ENCODE measurements at regions not wholly inside any gene's neighbourhood (a gene's known extent, or its start where the extent isn't known, plus 50 kb on each side); places are given as distances from the start of the nearest gene placed in this dataset.

DNA sequence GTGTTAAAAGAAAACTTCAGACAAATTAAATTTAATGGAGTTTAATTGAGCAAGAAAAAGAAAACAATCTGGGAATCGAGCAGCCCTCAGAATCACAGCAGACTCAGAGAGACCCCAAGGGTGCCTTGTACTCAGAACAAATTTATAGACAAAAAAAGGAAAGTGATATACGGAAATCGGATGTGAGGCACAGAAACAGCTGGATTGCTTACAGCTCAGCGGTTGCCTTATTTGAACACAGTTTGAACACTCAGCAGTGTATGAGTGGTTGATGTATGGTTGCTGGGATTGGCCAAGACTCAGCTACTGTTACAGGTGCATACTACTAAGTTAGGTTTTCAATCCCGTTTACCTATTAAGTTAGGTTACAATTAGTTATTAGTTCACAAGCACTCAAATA, 103.8 kb upstream of the LYZL1 start:
- DNase-seq (ENCODE audit: low read depth), result no peak
- TF ChIP-seq, protein P1, sequence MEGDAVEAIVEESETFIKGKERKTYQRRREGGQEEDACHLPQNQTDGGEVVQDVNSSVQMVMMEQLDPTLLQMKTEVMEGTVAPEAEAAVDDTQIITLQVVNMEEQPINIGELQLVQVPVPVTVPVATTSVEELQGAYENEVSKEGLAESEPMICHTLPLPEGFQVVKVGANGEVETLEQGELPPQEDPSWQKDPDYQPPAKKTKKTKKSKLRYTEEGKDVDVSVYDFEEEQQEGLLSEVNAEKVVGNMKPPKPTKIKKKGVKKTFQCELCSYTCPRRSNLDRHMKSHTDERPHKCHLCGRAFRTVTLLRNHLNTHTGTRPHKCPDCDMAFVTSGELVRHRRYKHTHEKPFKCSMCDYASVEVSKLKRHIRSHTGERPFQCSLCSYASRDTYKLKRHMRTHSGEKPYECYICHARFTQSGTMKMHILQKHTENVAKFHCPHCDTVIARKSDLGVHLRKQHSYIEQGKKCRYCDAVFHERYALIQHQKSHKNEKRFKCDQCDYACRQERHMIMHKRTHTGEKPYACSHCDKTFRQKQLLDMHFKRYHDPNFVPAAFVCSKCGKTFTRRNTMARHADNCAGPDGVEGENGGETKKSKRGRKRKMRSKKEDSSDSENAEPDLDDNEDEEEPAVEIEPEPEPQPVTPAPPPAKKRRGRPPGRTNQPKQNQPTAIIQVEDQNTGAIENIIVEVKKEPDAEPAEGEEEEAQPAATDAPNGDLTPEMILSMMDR (conservative IDR thresholded peaks at IDR 0.05; ENCODE audit: low read depth, low read length), result no peak
- no peak overlapping the region for H3K4me3 ChIP-seq (ENCODE audit: low read depth, low read length)

DNA sequence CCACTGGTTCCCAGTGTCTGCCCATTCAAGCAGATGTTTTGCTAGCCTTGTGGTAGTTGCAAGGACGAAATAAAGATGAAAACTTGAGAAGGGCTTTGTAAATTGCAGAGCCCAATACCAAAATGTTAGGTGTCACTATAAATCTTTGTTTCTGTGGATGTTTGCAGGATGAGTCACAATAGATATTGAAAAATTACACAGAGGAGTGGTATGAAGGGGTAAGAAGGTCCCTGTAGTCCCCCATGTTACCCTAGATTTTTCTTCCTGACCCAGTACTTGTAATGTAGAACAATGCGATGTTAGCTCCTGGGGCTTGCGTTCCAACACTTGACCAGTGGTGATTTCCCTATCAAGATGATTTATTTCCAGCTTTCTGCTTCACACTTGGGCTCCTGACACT, 102.6 kb upstream of the LYZL1 start:
- DNase-seq (ENCODE audit: low read depth), result no peak
- TF ChIP-seq, protein P1 (conservative IDR thresholded peaks at IDR 0.05; ENCODE audit: low read depth, low read length), result no peak
- H3K4me3 ChIP-seq (ENCODE audit: low read depth, low read length), result no peak overlapping the region

DNA sequence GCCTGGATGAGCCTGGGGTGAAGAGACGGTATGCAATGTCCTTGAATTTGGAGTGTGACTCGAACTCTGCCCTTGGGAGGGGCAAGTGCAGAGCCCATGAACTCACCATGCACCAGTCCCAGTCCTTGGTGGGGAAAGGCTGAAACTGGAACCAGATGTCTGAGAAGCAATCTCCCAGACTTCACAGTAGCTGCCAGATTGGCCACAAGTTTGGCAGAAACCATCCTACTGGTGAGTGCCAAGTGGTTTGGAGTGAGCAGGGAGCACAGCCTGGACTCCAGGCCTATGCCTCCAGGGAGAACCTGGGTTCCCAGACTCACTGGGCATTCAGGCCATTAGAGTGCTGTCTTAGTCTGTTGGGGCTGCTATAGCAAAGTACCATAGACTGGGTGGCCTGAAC, 99.6 kb upstream of the LYZL1 start:
- DNase-seq (ENCODE audit: low read depth), result no peak
- TF ChIP-seq, protein P1 (conservative IDR thresholded peaks at IDR 0.05; ENCODE audit: low read depth, low read length), result no peak
- H3K4me3 ChIP-seq (ENCODE audit: low read depth, low read length), result no peak overlapping the region

DNA sequence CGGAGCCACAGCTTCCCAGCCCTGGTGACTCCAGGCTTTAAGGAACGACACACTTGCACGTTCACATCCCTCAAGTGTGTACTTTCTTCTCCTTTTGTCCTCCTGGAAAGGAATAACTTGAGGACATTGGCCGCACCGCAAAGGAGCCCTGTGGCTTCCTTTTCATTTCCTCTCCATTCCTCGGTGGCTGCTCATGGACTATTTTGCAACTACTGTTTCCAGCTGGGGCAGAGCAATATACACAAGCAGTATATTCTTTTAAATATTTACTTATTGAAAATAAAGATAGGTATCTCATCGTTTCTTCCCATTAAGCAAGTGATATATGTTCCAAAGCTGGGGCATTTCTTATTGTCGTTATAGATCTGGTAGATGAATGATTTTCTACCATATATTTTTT, 97.2 kb upstream of the LYZL1 start:
- H3K4me3 ChIP-seq (ENCODE audit: low read depth, low read length), result no peak overlapping the region
- TF ChIP-seq, protein P1 (conservative IDR thresholded peaks at IDR 0.05; ENCODE audit: low read depth, low read length), result no peak
- DNase-seq (ENCODE audit: low read depth), result no peak

DNA sequence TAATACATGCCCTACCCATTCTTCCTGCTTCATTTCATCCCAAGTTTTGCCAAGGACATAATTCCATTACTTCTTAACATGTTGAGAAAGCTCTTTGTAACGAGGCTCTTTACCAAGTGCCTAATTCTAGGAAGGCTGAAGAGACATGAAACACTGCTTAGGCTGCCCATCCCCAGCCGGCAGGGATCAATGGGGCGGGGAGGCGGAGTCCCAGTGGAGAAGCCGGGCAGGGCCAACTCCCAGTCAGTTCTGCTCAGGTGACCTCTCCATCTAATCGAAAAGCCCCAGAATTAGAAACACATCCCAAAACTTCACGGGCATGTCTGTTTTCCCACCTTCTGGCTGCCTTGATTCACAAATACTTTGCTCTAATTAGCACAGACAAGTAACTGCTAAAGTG, 89.5 kb upstream of the LYZL1 start:
- no peak overlapping the region for H3K4me3 ChIP-seq (ENCODE audit: low read depth, low read length)
- TF ChIP-seq, protein P1 (conservative IDR thresholded peaks at IDR 0.05; ENCODE audit: low read depth, low read length), result no peak

DNA sequence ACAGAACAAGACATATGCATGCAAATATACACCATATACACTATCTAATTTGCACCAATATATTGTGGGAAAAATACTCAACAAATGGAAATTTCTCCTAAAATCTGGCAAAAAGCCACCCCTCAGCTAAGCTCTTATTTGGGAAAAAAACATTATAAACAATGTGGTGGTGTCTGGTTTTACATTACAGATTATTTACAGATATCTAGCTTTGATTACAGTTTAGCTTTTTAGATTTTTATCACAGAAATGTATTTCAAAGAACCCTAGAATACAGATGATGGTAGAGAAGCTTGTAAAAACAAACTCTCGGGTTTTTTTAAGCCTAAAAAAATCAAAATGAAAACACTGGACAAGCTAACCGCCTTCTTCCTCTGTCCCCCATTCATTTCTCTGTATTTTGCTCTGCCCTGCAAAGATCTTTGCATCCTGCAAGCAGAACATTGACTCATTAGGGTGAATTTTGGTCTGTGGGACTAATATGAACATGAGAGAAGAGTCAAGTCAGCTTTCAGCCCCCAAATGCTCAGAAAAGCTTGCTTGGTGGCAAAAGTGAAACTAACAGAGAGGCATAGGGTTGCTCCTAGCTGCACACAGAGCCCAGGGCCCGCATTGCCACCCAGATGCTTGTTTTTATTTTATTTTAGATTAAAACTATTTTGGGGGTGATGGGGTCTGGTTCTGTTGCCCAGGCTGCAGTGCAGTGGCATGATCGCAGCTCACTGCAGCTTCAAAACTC, 88.8 kb upstream of the LYZL1 start:
- no peak overlapping the region for H3K4me3 ChIP-seq (ENCODE audit: low read depth, low read length)
- TF ChIP-seq, protein P1 (conservative IDR thresholded peaks at IDR 0.05; ENCODE audit: low read depth, low read length), result no peak
- no peak for DNase-seq (ENCODE audit: low read depth)

More for the DNA sequence above, 89.5 kb upstream of the LYZL1 start:
- no peak for DNase-seq (ENCODE audit: low read depth)

DNA sequence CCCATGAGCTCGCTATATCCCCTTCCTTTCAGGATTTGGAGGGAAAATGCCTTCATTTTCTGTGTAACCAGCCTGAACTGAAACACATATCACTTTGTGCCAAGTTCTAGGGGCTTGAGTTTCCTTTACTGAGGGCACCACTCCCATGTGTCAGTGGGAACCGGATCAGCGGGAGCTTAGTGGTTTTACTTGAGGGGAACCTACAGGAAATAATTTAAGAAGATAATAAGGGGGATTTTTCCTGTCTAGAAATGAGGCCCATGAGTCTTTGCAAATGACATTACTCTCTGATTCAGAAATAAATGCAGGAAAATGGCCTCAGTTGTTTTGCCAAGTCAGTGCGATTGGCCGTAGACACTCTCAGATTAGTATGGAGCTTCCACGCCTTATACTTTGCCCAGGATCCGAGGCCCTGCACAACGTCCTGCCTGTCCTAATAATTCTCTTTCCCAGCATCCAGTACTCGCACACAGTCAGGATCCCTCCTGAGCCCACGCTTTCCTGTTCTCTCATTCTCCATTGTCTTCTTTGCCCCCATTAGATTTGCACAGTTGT, 86.4 kb upstream of the LYZL1 start:
- H3K4me3 ChIP-seq (ENCODE audit: low read depth, low read length), result no peak overlapping the region
- no peak for DNase-seq (ENCODE audit: low read depth)
- TF ChIP-seq, protein P1 (conservative IDR thresholded peaks at IDR 0.05; ENCODE audit: low read depth, low read length), result no peak
